Stimulated activated naive CD4-positive, alpha-beta T cell treated with Interleukin-2 at 50 U/mL for 16 hours (primary cell): ENCODE measurements at regions not wholly inside any gene's neighbourhood (a gene's known extent, or its start where the extent isn't known, plus 50 kb on each side); places are given as distances from the start of the nearest gene placed in this dataset.
"Not testable (repeated sequence)": the region's sequence is repeated elsewhere in the genome, so short reads cannot be mapped to it uniquely, and the experiment has no call there.

Experiments used
- DNase-seq: peaks from one replicate; lab custom pipeline; 2025; lab: John Stamatoyannopoulos, UW

DNA sequence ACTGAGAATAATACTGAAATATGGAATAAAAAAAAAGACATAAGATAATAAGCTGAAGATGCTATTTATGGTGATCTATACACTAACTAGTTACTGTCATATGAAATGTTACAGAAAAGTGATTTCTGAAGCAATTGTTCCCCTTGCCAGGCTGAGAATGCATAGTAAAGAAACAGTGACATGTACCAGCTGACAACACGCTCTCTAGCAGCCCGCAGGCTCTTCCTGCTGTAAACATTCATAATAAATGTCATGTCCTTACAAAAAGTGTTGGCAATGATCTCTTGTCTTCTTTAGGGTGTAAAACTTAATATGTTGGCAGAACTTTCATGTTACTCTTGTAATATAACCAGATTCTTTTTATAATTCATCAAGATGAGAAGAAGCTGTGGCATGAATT, 1171.3 kb downstream of the DSC3 start:
- DNase-seq = no peak

DNA sequence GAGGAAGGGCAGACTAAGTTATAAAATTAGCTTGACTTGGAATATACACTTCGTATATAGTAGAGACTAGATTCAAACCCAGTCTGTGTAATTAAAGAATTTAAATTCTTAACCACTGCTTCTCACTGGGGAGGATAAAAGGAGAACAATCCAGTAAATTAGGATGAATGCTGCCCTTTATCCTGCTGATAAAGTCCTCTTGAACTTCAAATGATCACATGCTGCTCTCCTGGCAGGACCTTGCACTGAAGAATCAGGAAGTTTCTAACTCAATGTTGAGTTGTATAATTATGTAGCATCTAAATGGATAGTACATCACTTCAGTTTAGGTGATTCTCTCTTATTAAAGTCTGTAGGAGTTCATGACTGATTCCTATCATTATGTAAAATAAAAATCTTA, 1179.7 kb downstream of the DSC3 start:
- no peak for DNase-seq

DNA sequence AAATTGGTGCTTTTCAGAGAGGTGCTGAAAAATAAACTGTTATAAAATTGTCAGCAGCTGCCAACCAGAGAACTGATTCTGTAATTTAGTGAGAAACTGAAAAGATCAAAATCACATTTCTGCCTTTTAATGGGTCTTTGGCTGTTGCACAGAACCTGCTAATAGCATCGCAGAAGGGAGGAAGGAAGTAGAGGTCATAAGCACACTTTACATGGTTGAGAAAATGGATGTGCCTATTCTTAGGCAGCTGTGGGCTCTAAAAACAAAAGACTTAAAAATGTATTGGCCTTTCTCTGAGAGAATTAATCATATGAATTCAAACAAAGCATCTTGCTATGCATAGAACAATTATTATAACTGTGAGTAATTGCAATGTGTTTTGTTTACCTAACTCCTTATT, 1186.9 kb downstream of the DSC3 start:
- no peak for DNase-seq

DNA sequence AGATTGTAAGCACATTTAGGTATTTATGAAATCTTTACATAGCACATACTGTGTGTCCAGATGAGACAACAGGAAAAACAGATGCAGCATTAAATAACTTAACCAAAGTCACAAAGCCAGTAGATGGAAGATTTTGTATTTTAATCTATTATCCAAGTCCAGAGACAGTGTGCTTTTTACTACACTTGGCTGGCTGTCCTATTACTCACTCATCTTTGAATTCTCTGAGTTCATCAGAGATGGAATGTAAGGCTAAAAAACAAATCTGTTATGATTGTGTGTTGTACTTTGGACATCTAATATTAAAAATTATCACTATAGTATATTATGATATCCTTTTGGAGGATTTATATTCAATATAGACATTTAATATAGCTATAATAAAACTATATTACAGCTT, 1189.4 kb downstream of the DSC3 start:
- DNase-seq = no peak

- DNase-seq = no peak
These were observed 1193.4 kb downstream of the DSC3 start for GRCh38 chr18:29849144-29849543.

- no peak for DNase-seq
These were observed 1200.9 kb downstream of the DSC3 start for GRCh38 chr18:29841631-29842030.

- no peak for DNase-seq
These were observed 1202.5 kb downstream of the DSC3 start for GRCh38 chr18:29840089-29840488.

DNA sequence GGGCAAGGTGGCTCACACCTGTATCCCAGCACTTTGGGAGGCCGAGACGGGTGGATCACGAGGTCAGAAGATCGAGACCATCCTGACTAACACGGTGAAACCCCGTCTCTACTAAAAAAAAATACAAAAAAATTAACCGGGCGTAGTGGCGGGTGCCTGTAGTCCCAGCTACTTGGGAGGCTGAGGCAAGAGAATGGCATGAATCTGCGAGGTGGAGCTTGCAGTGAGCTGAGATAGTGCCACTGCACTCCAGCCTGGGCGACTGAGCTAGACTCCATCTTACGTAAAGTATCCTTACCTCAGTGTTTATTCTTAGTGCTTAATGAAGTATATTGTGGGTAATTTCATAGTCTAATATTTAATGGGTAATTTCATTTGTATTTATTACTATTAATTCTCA, 1203.6 kb downstream of the DSC3 start:
- DNase-seq = not testable (repeated sequence)

DNA sequence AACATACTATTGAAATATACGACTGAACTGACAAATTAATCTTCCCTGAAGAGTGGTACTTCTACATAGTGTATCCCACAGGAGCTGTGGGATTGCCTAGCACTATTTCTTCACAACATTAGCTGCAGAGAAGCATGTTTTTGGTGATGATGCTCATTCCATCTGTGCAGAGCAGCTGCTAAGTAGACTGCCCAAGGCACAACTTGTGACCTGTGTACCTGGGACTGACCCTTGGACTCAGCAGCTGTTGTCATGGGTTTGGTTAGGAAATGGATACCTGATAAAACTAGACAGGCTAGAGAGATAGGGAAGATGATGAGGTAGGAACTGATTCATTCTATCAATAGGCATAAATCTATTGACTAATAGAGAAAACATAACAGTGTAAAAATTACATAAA, 1204.0 kb downstream of the DSC3 start:
- no peak for DNase-seq

- no peak for DNase-seq
These were observed 1218.9 kb downstream of the DSC3 start for GRCh38 chr18:29823671-29824070.

DNA sequence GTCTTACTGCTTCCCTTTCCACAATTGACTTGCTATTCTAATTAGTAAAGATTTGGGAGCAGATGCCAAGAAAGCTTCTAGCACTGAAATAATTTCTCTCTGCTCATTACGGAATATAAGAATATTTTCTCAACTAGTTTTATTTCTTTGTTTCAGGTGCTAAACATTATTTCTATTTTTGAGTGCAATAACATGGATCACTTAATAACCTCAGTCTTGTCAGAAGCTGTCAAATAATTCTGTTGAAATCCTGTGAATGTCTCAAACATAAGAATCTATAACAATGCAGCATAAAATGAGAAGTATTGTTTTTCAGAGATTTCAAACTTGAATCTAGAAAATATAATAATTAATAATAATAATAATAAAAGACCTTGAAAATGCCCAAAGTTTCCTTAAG, 1221.0 kb downstream of the DSC3 start:
- DNase-seq = no peak

DNA sequence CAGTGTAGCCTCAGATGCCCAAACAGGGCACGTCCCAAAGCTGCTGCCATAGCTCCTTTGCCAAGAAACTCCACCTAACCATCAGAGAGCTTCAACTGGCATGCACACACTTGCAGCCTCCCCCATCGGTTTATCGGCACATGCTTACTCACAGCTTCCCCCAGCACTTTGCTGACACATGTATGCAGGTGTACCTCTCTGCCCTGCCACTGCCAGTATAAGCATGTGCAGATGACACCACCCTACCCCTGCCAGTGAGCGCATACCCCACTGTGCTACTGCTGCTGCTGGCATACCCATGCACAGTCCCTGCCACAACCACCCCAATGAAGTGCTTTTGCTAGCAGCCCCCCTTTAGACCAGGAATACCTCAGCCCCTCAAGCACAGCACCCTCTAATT, 1231.0 kb downstream of the DSC3 start:
- no peak for DNase-seq

DNA sequence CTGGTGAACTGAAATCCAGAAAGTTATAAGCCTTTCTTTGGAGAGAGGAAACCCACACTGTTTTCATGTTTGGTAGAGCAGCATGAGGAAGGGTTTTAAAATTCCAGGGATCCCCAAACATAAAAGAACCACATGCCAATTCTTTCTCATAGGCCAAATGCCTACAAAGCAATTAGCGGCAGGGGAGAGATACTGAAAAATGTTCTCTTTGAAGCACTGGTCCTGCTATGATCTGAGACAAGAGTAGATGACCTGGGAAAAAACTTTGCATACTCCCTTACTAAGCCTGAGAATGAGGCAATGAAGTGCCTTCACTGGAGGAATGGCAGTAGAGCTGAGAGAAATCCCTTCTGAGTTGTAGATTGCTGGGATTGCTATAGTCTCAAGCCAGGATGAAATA, 1261.7 kb downstream of the DSC3 start:
- DNase-seq = no peak

GRCh38 chr18:29779096-29779495, 1263.4 kb downstream of the DSC3 start:
- no peak for DNase-seq

DNA sequence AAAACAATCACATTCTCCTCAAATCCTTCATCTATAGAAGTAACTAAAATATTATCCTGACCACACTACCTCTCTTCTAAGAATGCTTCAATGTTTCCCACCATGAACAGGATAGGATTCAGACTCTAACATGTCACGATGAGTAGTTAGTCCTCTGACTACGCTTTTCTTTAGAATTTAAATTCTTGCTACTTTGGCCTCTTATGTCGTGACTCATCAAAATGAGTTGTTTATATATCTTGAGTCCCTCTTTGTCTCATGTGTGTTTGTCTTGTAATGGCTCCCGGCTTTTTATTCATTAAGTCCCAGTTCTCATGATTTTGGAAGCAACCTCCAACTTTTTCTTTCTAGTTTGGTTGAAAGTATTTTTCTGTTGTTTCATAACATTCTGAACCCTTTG, 1289.2 kb downstream of the DSC3 start:
- no peak for DNase-seq

DNA sequence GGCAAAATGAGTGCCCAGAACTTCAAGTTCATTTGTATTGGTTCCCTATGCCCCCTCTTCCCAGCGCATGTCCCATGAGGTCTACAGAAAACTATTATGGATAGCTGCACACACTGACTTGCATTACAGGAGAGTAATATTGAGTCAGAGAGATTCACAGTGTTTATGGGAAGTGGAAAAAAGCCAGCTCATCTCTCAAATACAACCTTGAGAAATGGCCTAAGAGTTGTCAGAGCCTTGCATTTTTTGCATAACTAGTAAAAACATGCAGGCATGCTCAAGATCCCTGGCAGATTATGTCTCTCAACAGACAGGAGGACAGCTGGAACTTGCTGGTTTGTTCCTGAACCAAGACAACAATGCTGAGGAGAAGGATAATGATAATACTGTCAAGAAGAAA, 1292.8 kb downstream of the DSC3 start:
- DNase-seq = no peak

GRCh38 chr18:29741461-29741860, 1301.1 kb downstream of the DSC3 start:
- DNase-seq = no peak

DNA sequence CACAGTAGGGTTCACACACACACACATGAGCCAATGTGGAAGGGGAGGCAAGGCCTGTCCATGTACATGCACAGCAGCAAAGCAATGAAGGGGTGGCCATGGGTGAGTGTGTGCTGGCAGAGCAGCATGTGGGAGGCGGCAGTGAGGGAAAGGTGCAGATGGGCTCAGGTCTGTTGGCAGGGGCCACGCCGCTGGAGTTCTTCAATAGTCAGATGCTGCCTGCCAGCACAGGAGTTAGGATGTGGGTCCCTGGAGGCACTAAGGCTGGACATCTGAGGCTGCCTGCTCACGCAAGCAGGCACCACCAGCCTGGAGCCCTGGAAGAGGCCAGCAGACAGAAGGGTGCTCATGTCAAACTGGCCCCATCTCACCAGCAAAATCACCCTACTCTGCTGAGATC, 1304.9 kb downstream of the DSC3 start:
- DNase-seq = no peak

DNA sequence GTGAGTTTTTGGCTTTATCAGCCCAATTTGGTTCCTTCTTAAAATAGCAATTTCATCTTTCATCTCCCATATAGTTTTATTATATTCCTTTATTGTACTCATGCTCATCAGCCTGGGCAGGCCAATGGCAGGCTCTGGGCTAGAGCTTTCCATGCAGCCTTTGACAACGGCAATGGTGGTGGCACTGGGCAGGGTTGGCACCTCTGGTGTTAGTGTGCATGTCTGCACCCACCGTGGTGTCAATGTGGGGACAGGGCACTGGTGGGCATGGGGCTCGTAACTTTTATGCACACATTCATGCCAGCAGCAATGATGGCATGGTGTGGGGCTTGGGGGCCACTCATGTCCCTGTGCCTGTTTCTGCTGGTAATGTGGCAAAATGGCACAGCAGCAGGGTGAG, 1305.4 kb downstream of the DSC3 start:
- no peak for DNase-seq

GRCh38 chr18:29730073-29730472, 1312.5 kb downstream of the DSC3 start:
- DNase-seq = no peak

DNA sequence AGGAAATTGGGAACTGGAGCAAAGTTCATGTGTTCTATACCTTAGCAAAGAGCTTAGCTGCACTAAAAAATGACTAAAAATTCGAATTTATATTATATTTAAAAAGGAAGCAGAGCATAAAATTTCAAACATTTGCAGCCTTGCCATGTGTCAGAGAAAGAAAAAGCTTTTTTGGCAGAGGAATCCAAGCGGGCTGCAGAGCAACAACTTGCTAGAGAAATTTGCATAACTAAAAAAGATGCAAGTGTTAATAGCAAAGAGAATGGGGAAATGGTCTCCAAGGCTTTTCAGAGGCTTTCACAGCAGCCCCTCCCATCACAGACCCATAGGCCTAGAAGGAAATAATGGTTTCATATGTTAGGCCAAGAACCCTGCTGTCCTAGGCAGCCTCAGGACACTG, 1315.9 kb downstream of the DSC3 start:
- no peak for DNase-seq

DNA sequence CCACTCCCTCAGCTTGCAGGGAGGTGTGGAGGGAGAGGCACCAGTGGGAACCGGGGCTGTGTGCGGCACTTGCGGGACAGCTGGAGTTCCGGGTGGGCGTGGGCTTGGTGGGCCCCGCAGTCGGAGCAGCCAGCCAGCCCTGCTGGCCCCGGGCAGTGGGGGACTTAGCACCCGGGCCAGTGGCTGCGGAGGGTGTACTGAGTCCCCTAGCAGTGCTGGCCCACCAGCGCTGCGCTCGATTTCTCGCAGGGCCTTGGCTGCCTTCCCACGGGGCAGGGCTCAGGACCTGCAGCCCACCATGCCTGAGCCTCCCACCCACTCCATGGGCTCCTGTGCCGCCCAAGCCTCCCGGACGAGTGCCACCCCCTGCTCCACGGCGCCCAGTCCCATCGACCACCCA, 1319.1 kb downstream of the DSC3 start:
- not testable (repeated sequence) for DNase-seq

DNA sequence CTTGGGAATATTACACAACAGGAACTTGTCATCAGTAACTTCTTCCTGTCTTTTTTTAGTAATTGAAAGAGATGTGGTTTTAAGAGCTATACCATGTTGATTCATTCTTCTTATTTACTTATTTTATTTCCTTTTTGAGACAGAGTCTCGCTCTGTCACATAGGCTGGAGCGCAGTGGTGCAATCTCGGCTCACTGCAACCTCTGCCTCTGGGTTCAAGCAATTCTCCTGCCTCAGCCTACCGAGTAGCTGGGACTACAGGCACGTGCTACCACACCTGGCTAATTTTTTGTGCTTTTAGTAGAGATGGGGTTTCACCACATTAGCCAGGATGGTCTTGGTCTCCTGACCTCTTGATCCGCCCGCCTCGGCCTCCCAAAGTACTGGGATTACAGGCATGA, 1326.6 kb downstream of the DSC3 start:
- DNase-seq = not testable (repeated sequence)

DNA sequence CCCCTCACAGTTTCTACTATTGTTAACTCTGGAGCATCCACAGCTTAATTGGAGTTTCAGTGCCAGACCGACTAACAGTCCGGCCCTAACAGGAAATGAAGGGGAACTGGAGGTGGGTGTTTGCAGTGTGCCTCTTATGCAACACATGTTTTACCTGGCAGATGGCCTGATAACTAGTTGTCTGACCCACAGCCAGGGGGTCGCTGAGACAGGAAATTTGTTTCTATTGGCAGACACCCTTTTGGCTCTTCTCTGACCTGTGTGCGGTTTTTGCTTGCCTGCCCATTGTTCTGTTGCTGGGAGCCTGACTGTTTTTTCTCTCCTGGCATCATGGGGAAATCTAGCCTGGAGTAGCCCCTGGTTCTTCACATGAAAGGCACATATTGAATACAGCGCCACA, 1329.8 kb downstream of the DSC3 start:
- DNase-seq = no peak

- DNase-seq = no peak
These were observed 1330.6 kb downstream of the DSC3 start for GRCh38 chr18:29711932-29712331.
